ENCODE measurements at regions not wholly inside any gene's neighbourhood (a gene's known extent, or its start where the extent isn't known, plus 50 kb on each side); places are given as distances from the start of the nearest gene placed in this dataset.
"Not testable (repeated sequence)": the region's sequence is repeated elsewhere in the genome, so short reads cannot be mapped to it uniquely, and the experiment has no call there.

- Mint-ChIP-seq H3K4me3 (no peak overlapping the region), H3K9me3 (no peaks in the 10 kb centered on the region), H3K27ac (no peak overlapping the region), H3K27me3 (no peaks in the 10 kb centered on the region), H3K36me3 (ENCODE audit: low read depth) (no peaks in the 10 kb centered on the region), H3K4me1 (ENCODE audit: low read depth) (peaks cover 5% of the 10 kb centered on the region)
These were observed 177.1 kb downstream of the RNF144A start for GRCh38 chr2:7094231-7094741.

DNA sequence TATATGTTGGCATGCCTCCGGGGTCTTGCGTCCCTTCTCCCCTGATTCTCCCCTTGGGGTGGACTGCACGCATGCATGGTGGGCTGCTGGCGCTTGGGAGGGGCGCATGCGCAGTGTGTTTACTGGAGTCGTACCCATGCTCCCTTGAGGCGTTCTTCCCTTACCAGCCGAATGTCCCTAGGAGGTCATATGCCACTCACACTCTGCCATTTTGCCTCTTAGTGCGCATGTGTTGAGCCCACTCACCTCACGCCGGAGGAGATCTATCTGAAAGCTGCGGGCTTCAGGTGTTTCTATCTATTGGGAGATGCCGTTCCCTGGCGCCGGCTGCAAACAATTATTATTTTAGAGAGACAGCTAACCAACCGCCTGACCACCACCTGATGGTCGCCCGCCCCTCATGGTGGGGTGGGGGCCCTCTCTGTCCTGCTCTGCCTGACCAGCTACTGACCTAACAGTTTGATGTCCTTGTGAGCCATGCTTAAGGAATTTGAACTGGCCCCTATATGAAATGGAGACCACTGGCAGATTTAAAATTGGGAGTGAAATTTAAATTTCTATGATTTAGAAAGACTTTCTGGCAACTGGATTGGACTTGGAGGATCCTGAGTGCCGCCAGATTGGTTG is 179.6 kb downstream of the RNF144A start:
- Mint-ChIP-seq H3K4me1 (ENCODE audit: low read depth) (peaks cover 5% of the 10 kb centered on the region), H3K4me3 (no peak overlapping the region), H3K27ac (no peak overlapping the region), H3K36me3 (ENCODE audit: low read depth) (no peaks in the 10 kb centered on the region), H3K27me3 (no peaks in the 10 kb centered on the region), H3K9me3 (no peaks in the 10 kb centered on the region)

GRCh38 chr2:7097353-7097895 is 180.2 kb downstream of the RNF144A start:
- peak overlapping the region; percentile 1 for H3K27ac Mint-ChIP-seq
- H3K36me3 Mint-ChIP-seq (ENCODE audit: low read depth): no peaks in the 10 kb centered on the region
- H3K4me1 Mint-ChIP-seq (ENCODE audit: low read depth): peaks cover 5% of the 10 kb centered on the region
- H3K4me3 Mint-ChIP-seq: peak overlapping the region; percentile 35
- no peaks in the 10 kb centered on the region for H3K27me3 Mint-ChIP-seq
- H3K9me3 Mint-ChIP-seq: no peaks in the 10 kb centered on the region

DNA sequence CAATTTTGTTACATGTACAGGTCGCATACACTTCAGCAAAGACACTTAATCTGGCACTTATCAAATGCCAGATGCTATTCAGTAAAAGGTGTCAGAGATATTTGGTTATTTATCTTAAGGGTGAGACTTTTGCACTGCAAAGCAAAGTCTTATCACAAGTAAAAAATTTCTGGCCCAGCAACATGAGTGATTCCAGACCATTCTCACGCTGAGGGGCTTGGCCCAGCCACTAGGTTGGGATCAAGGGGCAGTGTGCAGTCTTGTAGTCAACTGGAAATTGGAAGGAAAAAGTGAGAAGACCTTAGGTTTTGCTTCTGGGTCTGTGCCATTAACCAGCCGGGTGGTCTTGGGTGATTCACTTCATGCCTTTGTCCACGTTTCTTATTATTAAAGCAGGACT is 181.6 kb downstream of the RNF144A start:
- Mint-ChIP-seq H3K27ac (no peak overlapping the region), H3K27me3 (no peaks in the 10 kb centered on the region), H3K4me1 (ENCODE audit: low read depth) (peaks cover 5% of the 10 kb centered on the region), H3K9me3 (no peaks in the 10 kb centered on the region), H3K36me3 (ENCODE audit: low read depth) (no peaks in the 10 kb centered on the region), H3K4me3 (no peak overlapping the region)

GRCh38 chr2:7099687-7100086 is 182.5 kb downstream of the RNF144A start:
- not testable (repeated sequence) for H3K9me3 Mint-ChIP-seq; H3K4me1 Mint-ChIP-seq (ENCODE audit: low read depth); H3K27ac Mint-ChIP-seq; H3K27me3 Mint-ChIP-seq; H3K36me3 Mint-ChIP-seq (ENCODE audit: low read depth); H3K4me3 Mint-ChIP-seq

DNA sequence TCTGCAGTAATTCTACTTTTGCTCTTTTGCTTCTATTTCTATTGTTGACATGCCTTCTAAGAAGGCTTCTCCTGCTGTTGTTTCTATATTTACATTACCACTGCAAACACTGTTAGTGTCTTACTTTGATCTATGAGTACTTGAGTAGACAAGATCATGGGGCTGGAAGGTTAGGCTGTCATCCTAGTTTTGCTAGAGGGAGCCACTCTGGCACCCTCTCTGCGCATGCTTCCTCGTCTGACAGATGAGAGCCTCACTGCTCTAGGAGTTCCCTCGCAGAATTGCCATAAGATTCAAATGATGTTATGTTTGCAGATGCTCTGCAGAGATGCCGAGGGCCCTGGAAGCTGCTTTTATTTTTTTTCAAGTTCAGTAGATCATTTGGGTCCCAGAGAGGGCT is 185.6 kb downstream of the RNF144A start:
- Mint-ChIP-seq H3K4me1 (ENCODE audit: low read depth) (no peaks in the 10 kb centered on the region), H3K27ac (no peak overlapping the region), H3K9me3 (no peaks in the 10 kb centered on the region), H3K4me3 (no peak overlapping the region), H3K36me3 (ENCODE audit: low read depth) (no peaks in the 10 kb centered on the region), H3K27me3 (no peaks in the 10 kb centered on the region)

- H3K4me3 Mint-ChIP-seq: no peak overlapping the region
- no peaks in the 10 kb centered on the region for H3K36me3 Mint-ChIP-seq (ENCODE audit: low read depth)
These were observed 191.8 kb downstream of the RNF144A start for GRCh38 chr2:7108792-7109532.

DNA sequence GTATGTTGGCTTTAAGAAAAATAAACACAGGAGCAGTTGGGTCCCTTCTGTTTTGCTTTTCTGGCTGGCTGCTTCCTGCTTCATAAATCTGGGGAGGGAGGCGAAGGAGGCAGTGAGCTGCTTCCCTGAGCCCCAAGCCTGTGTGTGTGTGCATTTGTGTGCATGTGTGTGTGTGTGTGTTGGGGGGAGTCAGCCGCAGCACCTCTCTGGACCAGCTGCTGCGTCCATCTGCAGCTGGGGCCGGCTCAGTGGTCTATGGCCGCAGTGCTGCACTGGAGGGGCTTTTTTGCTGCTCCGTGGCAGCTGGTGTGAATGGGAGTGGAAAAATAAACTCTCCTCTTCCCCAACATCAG is 192.3 kb downstream of the RNF144A start:
- H3K27me3 Mint-ChIP-seq: no peaks in the 10 kb centered on the region
- H3K27ac Mint-ChIP-seq: no peak overlapping the region
- H3K4me3 Mint-ChIP-seq: no peak overlapping the region
- H3K36me3 Mint-ChIP-seq (ENCODE audit: low read depth): no peaks in the 10 kb centered on the region
- peaks cover 4% of the 10 kb centered on the region for H3K9me3 Mint-ChIP-seq
- no peaks in the 10 kb centered on the region for H3K4me1 Mint-ChIP-seq (ENCODE audit: low read depth)

More at GRCh38 chr2:7108792-7109532, 191.8 kb downstream of the RNF144A start:
- Mint-ChIP-seq H3K9me3 (peaks cover 3% of the 10 kb centered on the region), H3K4me1 (ENCODE audit: low read depth) (no peaks in the 10 kb centered on the region), H3K27me3 (no peaks in the 10 kb centered on the region), H3K27ac (no peak overlapping the region)

DNA sequence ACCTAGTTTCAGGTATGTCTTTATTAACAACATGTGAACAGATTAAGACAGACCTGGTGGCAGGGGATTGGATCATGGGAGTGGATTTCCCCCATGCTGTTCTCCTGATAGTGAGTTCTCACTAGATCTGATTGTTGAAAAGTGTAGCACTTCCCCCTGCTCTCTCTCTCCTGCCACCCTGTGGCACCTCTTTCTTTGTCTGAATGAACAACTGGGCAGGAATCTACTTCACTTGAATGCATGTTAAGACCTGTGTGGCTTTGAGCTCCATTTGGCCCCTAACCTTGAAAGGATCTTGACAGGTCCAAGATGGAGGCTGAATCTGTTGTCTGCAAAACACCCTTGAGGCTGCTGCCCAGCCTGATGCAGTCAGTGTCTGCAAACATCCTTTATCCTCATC is 194.4 kb downstream of the RNF144A start:
- H3K4me1 Mint-ChIP-seq (ENCODE audit: low read depth): no peaks in the 10 kb centered on the region
- no peaks in the 10 kb centered on the region for H3K36me3 Mint-ChIP-seq (ENCODE audit: low read depth)
- no peaks in the 10 kb centered on the region for H3K27me3 Mint-ChIP-seq
- no peak overlapping the region for H3K27ac Mint-ChIP-seq
- no peak overlapping the region for H3K4me3 Mint-ChIP-seq
- peaks cover 7% of the 10 kb centered on the region for H3K9me3 Mint-ChIP-seq

DNA sequence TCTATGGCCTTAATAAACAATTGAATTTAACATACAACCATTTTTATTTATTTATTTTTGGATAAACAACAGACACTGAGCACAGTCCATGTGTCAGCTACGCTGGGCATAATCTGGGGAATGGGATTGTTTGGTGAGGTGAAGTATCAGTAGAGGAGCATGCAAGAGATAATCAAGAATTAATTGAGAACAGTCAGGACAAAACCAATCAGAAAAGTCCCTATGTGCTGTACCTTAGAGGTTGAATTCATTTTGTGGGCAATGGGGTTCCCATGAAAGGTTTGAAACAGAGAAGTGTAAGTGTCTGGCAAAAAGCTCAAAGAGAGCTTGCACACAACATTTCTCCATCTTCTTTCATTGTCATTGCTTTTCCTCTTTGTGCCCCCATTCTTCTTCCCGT is 198.2 kb downstream of the RNF144A start:
- no peak overlapping the region for H3K4me3 Mint-ChIP-seq
- H3K27ac Mint-ChIP-seq: no peak overlapping the region
- no peaks in the 10 kb centered on the region for H3K36me3 Mint-ChIP-seq (ENCODE audit: low read depth)
- no peaks in the 10 kb centered on the region for H3K4me1 Mint-ChIP-seq (ENCODE audit: low read depth)
- no peaks in the 10 kb centered on the region for H3K27me3 Mint-ChIP-seq
- H3K9me3 Mint-ChIP-seq: peaks cover 7% of the 10 kb centered on the region

- Mint-ChIP-seq H3K27ac (no peak overlapping the region), H3K27me3 (no peaks in the 10 kb centered on the region), H3K4me1 (ENCODE audit: low read depth) (no peaks in the 10 kb centered on the region), H3K9me3 (peaks cover 7% of the 10 kb centered on the region), H3K36me3 (ENCODE audit: low read depth) (no peaks in the 10 kb centered on the region), H3K4me3 (no peak overlapping the region)
These were observed 198.7 kb downstream of the RNF144A start for GRCh38 chr2:7115906-7116305.

DNA sequence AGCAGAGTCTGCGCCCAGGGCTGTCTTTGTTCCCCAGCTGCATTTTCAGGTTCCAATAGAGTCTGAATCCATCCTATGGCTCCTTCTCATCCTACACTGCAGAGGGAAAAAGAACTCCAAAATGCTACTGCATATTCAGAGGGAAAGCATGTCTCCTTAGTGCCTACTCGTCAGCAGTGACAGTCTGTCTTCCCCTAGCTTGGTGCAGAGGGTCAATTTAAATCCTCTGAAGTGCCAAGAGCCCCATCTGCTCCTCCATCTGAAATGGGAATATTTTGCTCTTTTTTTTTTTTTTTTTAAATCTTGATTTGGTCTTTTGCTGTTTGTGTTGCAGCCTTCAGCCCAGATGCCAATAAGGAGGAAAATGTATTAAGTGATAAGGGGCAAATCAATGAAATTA is 199.3 kb downstream of the RNF144A start:
- Mint-ChIP-seq H3K4me1 (ENCODE audit: low read depth) (no peaks in the 10 kb centered on the region), H3K27me3 (no peaks in the 10 kb centered on the region), H3K4me3 (no peak overlapping the region), H3K27ac (no peak overlapping the region), H3K36me3 (ENCODE audit: low read depth) (no peaks in the 10 kb centered on the region), H3K9me3 (peaks cover 7% of the 10 kb centered on the region)

GRCh38 chr2:7117076-7117475 is 199.9 kb downstream of the RNF144A start:
- Mint-ChIP-seq H3K27ac (no peak overlapping the region), H3K4me3 (no peak overlapping the region), H3K27me3 (no peaks in the 10 kb centered on the region), H3K4me1 (ENCODE audit: low read depth) (no peaks in the 10 kb centered on the region), H3K9me3 (peaks cover 7% of the 10 kb centered on the region), H3K36me3 (ENCODE audit: low read depth) (no peaks in the 10 kb centered on the region)

DNA sequence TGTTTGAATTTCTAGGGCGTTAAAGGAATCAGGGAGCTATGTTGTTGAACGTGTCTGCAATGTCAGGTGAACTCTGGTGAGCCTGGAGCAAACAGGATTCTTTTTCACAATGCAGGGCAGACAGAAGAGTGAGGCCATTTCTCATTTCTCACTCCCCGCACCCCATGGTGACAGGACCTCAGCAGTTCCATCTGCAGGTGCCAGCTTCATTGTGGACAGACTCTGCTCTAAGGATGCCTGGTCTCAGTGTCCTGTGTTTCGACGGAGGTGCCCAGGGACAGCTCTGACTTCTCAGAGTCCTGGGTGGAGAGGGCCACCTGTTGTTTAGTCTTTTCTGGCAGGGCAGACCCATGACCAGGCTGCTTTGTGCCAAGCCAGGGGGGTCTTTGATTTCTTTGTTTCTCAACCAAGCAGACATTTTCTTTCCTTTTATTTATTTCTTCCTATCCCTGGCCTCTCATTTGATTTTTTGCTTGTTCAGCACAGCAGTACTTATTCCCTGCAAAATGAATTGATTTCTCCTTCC is 201.5 kb downstream of the RNF144A start:
- no peaks in the 10 kb centered on the region for H3K36me3 Mint-ChIP-seq (ENCODE audit: low read depth)
- H3K27ac Mint-ChIP-seq: no peak overlapping the region
- H3K4me1 Mint-ChIP-seq (ENCODE audit: low read depth): no peaks in the 10 kb centered on the region
- H3K9me3 Mint-ChIP-seq: peaks cover 7% of the 10 kb centered on the region
- no peak overlapping the region for H3K4me3 Mint-ChIP-seq
- no peaks in the 10 kb centered on the region for H3K27me3 Mint-ChIP-seq

- Mint-ChIP-seq H3K4me3 (no peak overlapping the region), H3K4me1 (ENCODE audit: low read depth) (no peaks in the 10 kb centered on the region), H3K36me3 (ENCODE audit: low read depth) (no peaks in the 10 kb centered on the region), H3K9me3 (peaks cover 3% of the 10 kb centered on the region), H3K27ac (no peak overlapping the region), H3K27me3 (no peaks in the 10 kb centered on the region)
These were observed 202.1 kb downstream of the RNF144A start for GRCh38 chr2:7119132-7119835.
